Naive thymus-derived CD4-positive, alpha-beta T cell (primary cell): ENCODE measurements at regions not wholly inside any gene's neighbourhood (a gene's known extent, or its start where the extent isn't known, plus 50 kb on each side); places are given as distances from the start of the nearest gene placed in this dataset.
"Not testable (repeated sequence)": the region's sequence is repeated elsewhere in the genome, so short reads cannot be mapped to it uniquely, and the experiment has no call there.

Experiments used
- ATAC-seq: fragments of 150-1000 bp; cut with Tn5 transposase; 2 replicates; pipeline ENCODE4 v1.10.0; 2021; ENCODE audit warnings: mild to moderate bottlenecking, moderate library complexity
- CTCF ChIA-PET: fragments of 350-600 bp; sonication (Branson Sonifier 250); formaldehyde crosslinking; loops from one replicate; lab custom pipeline; 2021; ENCODE audit warnings: antibody characterized with exemption; lab: Charles Lee
- POLR2A ChIA-PET: fragments of 350-600 bp; sonication (Branson Sonifier 250); formaldehyde crosslinking; loops from one replicate; lab custom pipeline; 2021; ENCODE audit warnings: antibody characterized with exemption, inconsistent platforms; lab: Charles Lee
- DNase-seq, 9 donors: peaks; one replicate each; pipeline versions ENCODE4 v3.0.0 to v3.0.0-alpha.2; 2020 to 2022; ENCODE audit warnings: mixed read lengths in 1 of 9
- H3K27ac ChIP-seq: one replicate; pipeline ENCODE4 v1.7.0; 2013; ENCODE audit warnings: mild to moderate bottlenecking, low read depth, low read length, moderate library complexity
- H3K27me3 ChIP-seq, 2 donors: one replicate each; pipeline ENCODE4 v1.7.0; 2013; ENCODE audit warnings: low read length in 2 of 2, mild to moderate bottlenecking in 2 of 2, moderate library complexity in 2 of 2; ENCODE audit not compliant: control insufficient read depth in 2 of 2, insufficient read depth in 2 of 2
- H3K36me3 ChIP-seq, 3 experiments: 1 replicate in 2 of 3; 2 replicates in 1 of 3; pipeline ENCODE4 v1.7.0; 2013; ENCODE audit warnings: low read length in 3 of 3, mild to moderate bottlenecking in 3 of 3, moderate library complexity in 1 of 3; ENCODE audit not compliant: insufficient read depth in 3 of 3, control insufficient read depth in 2 of 3
- H3K4me1 ChIP-seq, 2 donors: one replicate each; pipeline ENCODE4 v1.7.0; 2013; ENCODE audit warnings: low read length in 2 of 2, mild to moderate bottlenecking in 2 of 2, moderate library complexity in 1 of 2; ENCODE audit not compliant: control insufficient read depth in 2 of 2, insufficient read depth in 2 of 2
- H3K4me3 ChIP-seq: 2 replicates; pipeline ENCODE4 v1.7.0; 2013; ENCODE audit warnings: mild to moderate bottlenecking, low read length
- H3K9me3 ChIP-seq, 3 experiments: 1 replicate in 2 of 3; 2 replicates in 1 of 3; pipeline ENCODE4 v1.7.0; 2013; ENCODE audit warnings: low read length in 3 of 3; ENCODE audit not compliant: control insufficient read depth in 2 of 3
- H3K27ac Mint-ChIP-seq, 9 donors: one replicate each; pipeline ENCODE4 v1.8.0; 2020 to 2022; ENCODE audit warnings: mixed read lengths in 9 of 9, mild to moderate bottlenecking in 8 of 9, moderate library complexity in 5 of 9, inconsistent platforms in 2 of 9
- H3K27me3 Mint-ChIP-seq, 5 donors: one replicate each; pipeline ENCODE4 v1.8.0; 2021 to 2022; ENCODE audit warnings: mixed read lengths in 5 of 5, mild to moderate bottlenecking in 1 of 5
- H3K36me3 Mint-ChIP-seq, 5 donors: one replicate each; pipeline ENCODE4 v1.8.0; 2020 to 2022; ENCODE audit warnings: mixed read lengths in 5 of 5, mild to moderate bottlenecking in 3 of 5, inconsistent platforms in 1 of 5
- H3K4me1 Mint-ChIP-seq, 7 donors: one replicate each; pipeline ENCODE4 v1.8.0; 2020 to 2022; ENCODE audit warnings: mixed read lengths in 7 of 7, mild to moderate bottlenecking in 3 of 7, inconsistent platforms in 1 of 7
- H3K4me3 Mint-ChIP-seq, 10 donors: one replicate each; pipeline ENCODE4 v1.8.0; 2020 to 2022; ENCODE audit warnings: mild to moderate bottlenecking in 10 of 10, mixed read lengths in 10 of 10, moderate library complexity in 6 of 10, inconsistent platforms in 2 of 10
- H3K9me3 Mint-ChIP-seq, 11 donors: one replicate each; pipeline ENCODE4 v1.8.0; 2020 to 2022; ENCODE audit warnings: mixed read lengths in 11 of 11, mild to moderate bottlenecking in 4 of 11, inconsistent platforms in 1 of 11, moderate library complexity in 1 of 11
- intact Hi-C, 2 donors: fragments of 100-400 bp; cut with micrococcal nuclease; formaldehyde crosslinking; loops; one replicate each; pipeline ENCODE4 v1.15.1; 2023

GRCh38 chr9:85331626-85332025, 410.1 kb downstream of the AGTPBP1 start:
- no peak for ATAC-seq
- H3K36me3 ChIP-seq: no peaks in the 10 kb centered on the region
- H3K4me1 ChIP-seq: no peaks in the 10 kb centered on the region
- peaks cover 0 to 18% (median 6%) of the 10 kb centered on the region in 5 donors for H3K27me3 Mint-ChIP-seq
- CTCF ChIA-PET: no interaction called here
- H3K9me3 Mint-ChIP-seq: peaks cover 0 to 4% (median 0%) of the 10 kb centered on the region in 11 donors
- H3K4me3 Mint-ChIP-seq: no peak overlapping the region
- no peaks in the 10 kb centered on the region for H3K36me3 Mint-ChIP-seq
- no peak overlapping the region for H3K27ac ChIP-seq
- no peak overlapping the region for H3K27ac Mint-ChIP-seq
- H3K9me3 ChIP-seq: no peaks in the 10 kb centered on the region
- H3K27me3 ChIP-seq: no peaks in the 10 kb centered on the region
- no peak for DNase-seq
- intact Hi-C loops: no loop called here
- no peaks in the 10 kb centered on the region for H3K4me1 Mint-ChIP-seq
- H3K4me3 ChIP-seq: no peak overlapping the region
- POLR2A ChIA-PET: no interaction called here

GRCh38 chr9:85322592-85322991, 419.2 kb downstream of the AGTPBP1 start:
- Histone ChIP-seq H3K4me3 (no peak overlapping the region), H3K9me3 (no peaks in the 10 kb centered on the region), H3K27me3 (no peaks in the 10 kb centered on the region), H3K27ac (no peak overlapping the region), H3K36me3 (no peaks in the 10 kb centered on the region), H3K4me1 (no peaks in the 10 kb centered on the region)
- CTCF ChIA-PET: interaction anchor here (0.6 kb wide), 1 partner anchor 977 kb away, joined by 3 read pairs; no protein-coding TSS in a partner anchor
- H3K9me3 Mint-ChIP-seq: peaks cover 0 to 30% (median 7%) of the 10 kb centered on the region in 11 donors
- peaks cover 0 to 22% (median 15%) of the 10 kb centered on the region in 5 donors for H3K27me3 Mint-ChIP-seq
- H3K27ac Mint-ChIP-seq: no peak overlapping the region
- H3K4me3 Mint-ChIP-seq: no peak overlapping the region
- ATAC-seq: no peak
- no peaks in the 10 kb centered on the region for H3K4me1 Mint-ChIP-seq
- intact Hi-C loops: no loop called here
- peaks cover 0 to 3% (median 0%) of the 10 kb centered on the region in 5 donors for H3K36me3 Mint-ChIP-seq
- POLR2A ChIA-PET: no interaction called here
- no peak for DNase-seq

- peaks cover 0 to 20% (median 12%) of the 10 kb centered on the region in 5 donors for H3K27me3 Mint-ChIP-seq
- DNase-seq (no peak), ATAC-seq (no peak)
- H3K27ac Mint-ChIP-seq: no peak overlapping the region
- Histone ChIP-seq H3K4me3 (no peak overlapping the region), H3K4me1 (no peaks in the 10 kb centered on the region), H3K9me3 (no peaks in the 10 kb centered on the region), H3K27me3 (no peaks in the 10 kb centered on the region), H3K27ac (no peak overlapping the region), H3K36me3 (no peaks in the 10 kb centered on the region)
- intact Hi-C loops: no loop called here
- peaks cover 0 to 26% (median 7%) of the 10 kb centered on the region in 11 donors for H3K9me3 Mint-ChIP-seq
- peaks cover 0 to 3% (median 0%) of the 10 kb centered on the region in 5 donors for H3K36me3 Mint-ChIP-seq
- ChIA-PET POLR2A (no interaction called here), CTCF (no interaction called here)
- H3K4me3 Mint-ChIP-seq: no peak overlapping the region
- H3K4me1 Mint-ChIP-seq: no peaks in the 10 kb centered on the region
Measured at GRCh38 chr9:85321561-85321960, 420.2 kb downstream of the AGTPBP1 start.

- Mint-ChIP-seq H3K4me1 (no peaks in the 10 kb centered on the region), H3K27ac (no peak overlapping the region), H3K27me3 (peaks cover 0 to 20% (median 12%) of the 10 kb centered on the region in 5 donors), H3K4me3 (no peak overlapping the region), H3K9me3 (peaks cover 0 to 12% (median 3%) of the 10 kb centered on the region in 11 donors), H3K36me3 (no peaks in the 10 kb centered on the region)
- Histone ChIP-seq H3K4me1 (no peaks in the 10 kb centered on the region), H3K9me3 (no peaks in the 10 kb centered on the region), H3K36me3 (no peaks in the 10 kb centered on the region), H3K27ac (no peak overlapping the region), H3K27me3 (no peaks in the 10 kb centered on the region), H3K4me3 (no peak overlapping the region)
- ATAC-seq (no peak), DNase-seq (no peak)
- ChIA-PET CTCF (no interaction called here), POLR2A (no interaction called here)
- intact Hi-C loops: no loop called here
Measured at GRCh38 chr9:85319936-85320656, 421.7 kb downstream of the AGTPBP1 start.

GRCh38 chr9:85315535-85315934, 426.2 kb downstream of the AGTPBP1 start:
- H3K4me3 ChIP-seq, intact Hi-C loops, H3K9me3 ChIP-seq, H3K27ac ChIP-seq, H3K4me3 Mint-ChIP-seq, H3K4me1 ChIP-seq, POLR2A ChIA-PET, H3K27ac Mint-ChIP-seq, CTCF ChIA-PET, H3K36me3 Mint-ChIP-seq, H3K4me1 Mint-ChIP-seq, H3K36me3 ChIP-seq, DNase-seq, ATAC-seq, H3K27me3 ChIP-seq: not testable (repeated sequence)
- H3K9me3 Mint-ChIP-seq: peaks cover 0 to 18% (median 6%) of the 10 kb centered on the region in 11 donors
- H3K27me3 Mint-ChIP-seq: peaks cover 0 to 16% (median 11%) of the 10 kb centered on the region in 5 donors

GRCh38 chr9:85310573-85310972, 431.2 kb downstream of the AGTPBP1 start:
- no peaks in the 10 kb centered on the region for H3K4me1 ChIP-seq
- Mint-ChIP-seq H3K27ac (no peak overlapping the region), H3K4me1 (no peaks in the 10 kb centered on the region), H3K27me3 (peaks cover 0 to 16% (median 7%) of the 10 kb centered on the region in 5 donors), H3K9me3 (peaks cover 0 to 18% (median 8%) of the 10 kb centered on the region in 11 donors), H3K4me3 (no peak overlapping the region), H3K36me3 (no peaks in the 10 kb centered on the region)
- no peak for ATAC-seq
- ChIA-PET POLR2A (no interaction called here), CTCF (no interaction called here)
- H3K27ac ChIP-seq: no peak overlapping the region
- H3K4me3 ChIP-seq: no peak overlapping the region
- H3K27me3 ChIP-seq: no peaks in the 10 kb centered on the region
- intact Hi-C loops: no loop called here
- no peaks in the 10 kb centered on the region for H3K36me3 ChIP-seq
- no peaks in the 10 kb centered on the region for H3K9me3 ChIP-seq
- no peak for DNase-seq

- DNase-seq (no peak), ATAC-seq (no peak)
- Mint-ChIP-seq H3K27ac (no peak overlapping the region), H3K27me3 (peaks cover 0 to 20% (median 8%) of the 10 kb centered on the region in 5 donors), H3K4me1 (no peaks in the 10 kb centered on the region), H3K36me3 (peaks cover 0 to 5% (median 0%) of the 10 kb centered on the region in 5 donors), H3K4me3 (no peak overlapping the region), H3K9me3 (peaks cover 0 to 5% (median 0%) of the 10 kb centered on the region in 11 donors)
- no peaks in the 10 kb centered on the region for H3K9me3 ChIP-seq
- H3K4me1 ChIP-seq: no peaks in the 10 kb centered on the region
- no peaks in the 10 kb centered on the region for H3K36me3 ChIP-seq
- CTCF ChIA-PET: no interaction called here
- H3K27ac ChIP-seq: no peak overlapping the region
- no peaks in the 10 kb centered on the region for H3K27me3 ChIP-seq
- no peak overlapping the region for H3K4me3 ChIP-seq
- intact Hi-C loops: no loop called here
- POLR2A ChIA-PET: no interaction called here
Measured at GRCh38 chr9:85303757-85304134, 438.0 kb downstream of the AGTPBP1 start.
